Right lobe of liver (tissue), 6 donors: ENCODE measurements at regions not wholly inside any gene's neighbourhood (a gene's known extent, or its start where the extent isn't known, plus 50 kb on each side); places are given as distances from the start of the nearest gene placed in this dataset.

Source experiments
- ATAC-seq, 4 donors: fragments of 200-7000 bp; cut with Tn5 transposase; one replicate each; pipeline ENCODE4 v1.9.1; 2020; ENCODE audit warnings: mild to moderate bottlenecking in 4 of 4, moderate library complexity in 4 of 4
- DNase-seq, 3 donors: peaks; one replicate each; pipeline ENCODE4 v3.0.0-alpha.2; 2020
- H3K27ac ChIP-seq, 3 donors: fragments of 200-600 bp; one replicate each; pipeline ENCODE4 v1.8.0; 2022
- H3K27me3 ChIP-seq, 2 donors: fragments of 200-600 bp; one replicate each; pipeline ENCODE4 v1.8.0; 2022
- H3K36me3 ChIP-seq, 4 donors: fragments of 200-600 bp; sonication (generic) in 1 of 4; one replicate each; pipeline versions ENCODE4 v1.5.1 to v1.8.0; 2017 to 2022; ENCODE audit warnings: control low read depth in 1 of 4
- H3K4me1 ChIP-seq, 4 donors: fragments of 200-600 bp; sonication (generic) in 1 of 4; one replicate each; pipeline versions ENCODE4 v1.5.1 to v1.8.0; 2017 to 2022; ENCODE audit warnings: control low read depth in 1 of 4
- H3K4me3 ChIP-seq, 3 donors: fragments of 200-600 bp; one replicate each; pipeline ENCODE4 v1.8.0; 2022
- H3K9me3 ChIP-seq, 4 donors: fragments of 200-600 bp; sonication (generic) in 1 of 4; one replicate each; pipeline versions ENCODE4 v1.5.1 to v1.8.0; 2017 to 2022; ENCODE audit warnings: control low read depth in 1 of 4
- POLR2A ChIP-seq: fragments of 450-650 bp; IDR thresholded peaks from one replicate; pipeline ENCODE4 v1.6.1; 2017; ENCODE audit warnings: antibody characterized with exemption, mild to moderate bottlenecking
- WGBS: methylation state at CpG from one replicate; pipeline ENCODE4 v1.1.6; 2018; ENCODE audit warnings: low coverage, low lambda C conversion rate; ENCODE audit not compliant: insufficient coverage; ENCODE audit errors: missing lambda C conversion rate; 5-methylcytosine and 5-hydroxymethylcytosine counted together
- intact Hi-C, 2 donors: fragments of 100-400 bp; cut with DNase I; formaldehyde crosslinking; loops; one replicate each; pipeline versions ENCODE4 v1.11.2 to v1.14.1; 2022
- TF ChIP-seq, protein P1 (sequence below), 4 donors: fragments of 200-600 bp in 3 of 4; fragments of 450-650 bp in 1 of 4; IDR thresholded peaks; one replicate each; pipeline versions ENCODE4 v1.5.1 to v1.8.0; 2016 to 2022; ENCODE audit warnings: antibody characterized with exemption in 4 of 4, mild to moderate bottlenecking in 2 of 4
- donor health status: DM: no; HTN: yes; CAD: no.
- donor health status: DM: no; HTN: no; CAD: no.
- donor health status: DM: no; HTN: no; CAD: no.
- donor health status: DM: no; HTN: yes; CAD: no.
- donor health status: DM: no; HTN: yes; CAD: no.

DNA sequence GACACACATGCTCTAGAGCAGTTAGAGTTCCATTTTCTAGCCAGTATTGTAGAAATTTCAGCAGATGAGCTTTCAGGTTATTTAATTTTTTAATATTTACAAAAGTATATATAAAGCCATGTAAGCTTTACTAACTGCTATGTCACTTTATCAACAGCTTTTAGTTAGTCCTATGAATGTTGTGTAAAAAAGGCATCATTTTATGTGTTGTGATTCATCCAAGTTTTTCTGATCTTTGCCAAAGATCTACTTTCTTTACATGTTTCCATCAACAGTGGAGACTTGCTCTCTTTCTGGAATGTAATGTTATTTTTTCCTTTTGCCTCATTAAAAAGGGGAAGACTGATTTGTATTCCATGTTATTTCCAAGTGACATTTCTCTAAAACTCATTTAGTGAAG, 125.2 kb upstream of the TFPI start:
- Histone ChIP-seq H3K27ac (no peak overlapping the region), H3K36me3 (no peaks in the 10 kb centered on the region), H3K4me1 (no peaks in the 10 kb centered on the region), H3K27me3 (no peaks in the 10 kb centered on the region), H3K9me3 (no peaks in the 10 kb centered on the region), H3K4me3 (no peak overlapping the region)
- no peak for ATAC-seq
- TF ChIP-seq POLR2A = no peak
- TF ChIP-seq, protein P1, sequence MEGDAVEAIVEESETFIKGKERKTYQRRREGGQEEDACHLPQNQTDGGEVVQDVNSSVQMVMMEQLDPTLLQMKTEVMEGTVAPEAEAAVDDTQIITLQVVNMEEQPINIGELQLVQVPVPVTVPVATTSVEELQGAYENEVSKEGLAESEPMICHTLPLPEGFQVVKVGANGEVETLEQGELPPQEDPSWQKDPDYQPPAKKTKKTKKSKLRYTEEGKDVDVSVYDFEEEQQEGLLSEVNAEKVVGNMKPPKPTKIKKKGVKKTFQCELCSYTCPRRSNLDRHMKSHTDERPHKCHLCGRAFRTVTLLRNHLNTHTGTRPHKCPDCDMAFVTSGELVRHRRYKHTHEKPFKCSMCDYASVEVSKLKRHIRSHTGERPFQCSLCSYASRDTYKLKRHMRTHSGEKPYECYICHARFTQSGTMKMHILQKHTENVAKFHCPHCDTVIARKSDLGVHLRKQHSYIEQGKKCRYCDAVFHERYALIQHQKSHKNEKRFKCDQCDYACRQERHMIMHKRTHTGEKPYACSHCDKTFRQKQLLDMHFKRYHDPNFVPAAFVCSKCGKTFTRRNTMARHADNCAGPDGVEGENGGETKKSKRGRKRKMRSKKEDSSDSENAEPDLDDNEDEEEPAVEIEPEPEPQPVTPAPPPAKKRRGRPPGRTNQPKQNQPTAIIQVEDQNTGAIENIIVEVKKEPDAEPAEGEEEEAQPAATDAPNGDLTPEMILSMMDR (IDR thresholded peaks at IDR 0.05) = no peak
- no peak for DNase-seq
- intact Hi-C loops = no loop called here

DNA sequence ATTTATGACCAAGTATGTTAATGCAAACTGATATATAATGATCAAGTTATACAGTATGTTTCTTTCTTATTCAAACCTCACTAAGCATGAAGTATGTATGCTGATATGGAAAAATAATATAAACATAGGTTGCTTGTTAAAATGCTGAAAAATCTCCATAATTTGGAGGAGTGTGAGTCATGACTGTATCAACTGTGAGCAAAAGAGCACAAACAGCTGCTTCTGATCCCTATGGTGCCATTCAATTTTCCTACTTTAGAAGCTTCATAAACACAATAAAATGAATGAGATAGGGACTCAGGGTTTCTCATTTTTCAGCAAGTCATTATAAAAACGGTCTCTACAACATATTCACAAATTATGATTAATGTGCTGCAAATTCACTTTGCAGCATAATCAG, 129.9 kb upstream of the TFPI start:
- Histone ChIP-seq H3K4me1 (no peaks in the 10 kb centered on the region), H3K36me3 (no peaks in the 10 kb centered on the region), H3K9me3 (no peaks in the 10 kb centered on the region), H3K27ac (no peak overlapping the region), H3K27me3 (no peaks in the 10 kb centered on the region), H3K4me3 (no peak overlapping the region)
- no peak for DNase-seq
- intact Hi-C loops = no loop called here
- TF ChIP-seq, protein P1 (IDR thresholded peaks at IDR 0.05) = no peak
- no peak for ATAC-seq
- WGBS = 11% methylated on average over 1 of the region's 1 CpG

DNA sequence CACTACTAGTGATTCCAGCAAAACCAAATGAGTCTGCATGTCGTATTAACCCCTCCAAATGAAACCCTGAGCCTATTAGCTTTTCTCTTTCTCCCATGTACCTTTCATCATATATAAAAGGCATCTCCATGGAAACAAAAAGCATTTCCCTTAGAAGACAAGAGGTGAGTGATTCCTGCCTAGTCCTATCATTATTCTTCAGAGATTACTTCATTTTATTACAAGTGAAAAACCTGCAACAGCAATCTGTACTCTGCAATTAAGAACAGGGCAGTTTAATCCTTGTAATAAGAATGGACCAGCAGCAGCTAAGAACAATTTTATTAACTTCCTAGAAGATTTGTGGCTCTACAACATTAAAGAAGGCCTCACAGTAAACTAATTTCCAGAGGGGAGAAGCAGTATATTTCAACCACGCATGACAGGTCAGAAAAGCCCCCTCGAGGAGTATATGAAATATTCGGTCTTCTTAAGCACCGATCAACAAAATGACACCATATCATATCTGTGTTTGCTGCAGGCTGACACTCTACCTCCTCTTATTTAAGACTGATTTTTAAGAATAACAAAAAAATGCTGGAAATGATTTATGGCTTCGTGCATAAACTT, 132.3 kb upstream of the TFPI start:
- DNase-seq = no peak
- no peaks in the 10 kb centered on the region for H3K4me1 ChIP-seq
- H3K27me3 ChIP-seq = no peaks in the 10 kb centered on the region
- no peaks in the 10 kb centered on the region for H3K9me3 ChIP-seq
- WGBS = 69% methylated on average over 6 of the region's 6 CpGs
- H3K4me3 ChIP-seq = no peak overlapping the region
- TF ChIP-seq POLR2A = no peak
- TF ChIP-seq, protein P1 (IDR thresholded peaks at IDR 0.05) = no peak
- no peak for ATAC-seq
- intact Hi-C loops = no loop called here
- no peak overlapping the region for H3K27ac ChIP-seq
- no peaks in the 10 kb centered on the region for H3K36me3 ChIP-seq

DNA sequence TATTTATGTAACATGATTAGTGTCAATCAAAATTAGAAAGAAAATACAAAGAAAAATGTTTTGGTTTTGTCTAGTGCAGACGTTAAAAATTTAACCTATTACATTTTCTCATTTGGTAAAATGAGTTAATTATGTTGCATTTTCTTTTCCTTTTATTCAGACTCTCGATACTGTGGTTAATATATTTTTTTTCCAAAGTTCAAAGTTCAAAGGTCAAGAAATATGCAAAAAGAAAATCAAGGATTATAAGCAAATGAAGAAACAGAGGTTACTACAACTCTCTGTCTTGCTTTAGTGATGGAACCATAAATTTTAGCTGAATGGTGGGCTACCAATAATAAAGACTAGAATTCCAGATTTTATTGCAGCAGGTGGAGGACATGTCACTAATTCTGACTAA, 133.3 kb upstream of the TFPI start:
- DNase-seq = no peak
- 51% methylated on average over 2 of the region's 2 CpGs for whole genome bisulfite sequencing

More for the DNA sequence above, 133.3 kb upstream of the TFPI start:
- TF ChIP-seq, protein P1 (IDR thresholded peaks at IDR 0.05) = no peak
- TF ChIP-seq POLR2A = no peak
- intact Hi-C loops = no loop called here
- Histone ChIP-seq H3K4me1 (no peaks in the 10 kb centered on the region), H3K4me3 (no peak overlapping the region), H3K27me3 (no peaks in the 10 kb centered on the region), H3K36me3 (no peaks in the 10 kb centered on the region), H3K9me3 (no peaks in the 10 kb centered on the region), H3K27ac (no peak overlapping the region)
- no peak for ATAC-seq
